ENCODE measurements at regions not wholly inside any gene's neighbourhood (a gene's known extent, or its start where the extent isn't known, plus 50 kb on each side); places are given as distances from the start of the nearest gene placed in this dataset.

DNA sequence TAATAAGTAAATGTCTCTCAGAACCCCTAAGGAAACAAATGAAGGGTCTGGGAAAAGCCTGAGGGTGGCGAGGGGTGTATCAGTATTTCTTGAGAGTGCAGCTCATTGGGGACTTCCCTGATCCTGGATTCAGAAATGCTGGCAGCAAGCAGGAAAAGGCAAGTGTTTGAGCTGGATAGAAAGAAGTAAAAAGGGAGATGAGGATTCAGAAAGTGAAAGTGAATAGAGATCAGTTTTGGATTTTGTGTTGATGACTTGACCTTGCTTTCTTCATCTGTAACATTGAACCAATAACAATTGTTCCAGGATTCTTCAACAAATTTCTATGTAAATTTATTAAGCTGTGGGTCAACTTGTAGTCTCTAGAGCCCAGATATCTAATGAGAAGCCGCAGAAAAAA lies 66.9 kb upstream of the CTSC start:
- DNase-seq, result no peak

DNA sequence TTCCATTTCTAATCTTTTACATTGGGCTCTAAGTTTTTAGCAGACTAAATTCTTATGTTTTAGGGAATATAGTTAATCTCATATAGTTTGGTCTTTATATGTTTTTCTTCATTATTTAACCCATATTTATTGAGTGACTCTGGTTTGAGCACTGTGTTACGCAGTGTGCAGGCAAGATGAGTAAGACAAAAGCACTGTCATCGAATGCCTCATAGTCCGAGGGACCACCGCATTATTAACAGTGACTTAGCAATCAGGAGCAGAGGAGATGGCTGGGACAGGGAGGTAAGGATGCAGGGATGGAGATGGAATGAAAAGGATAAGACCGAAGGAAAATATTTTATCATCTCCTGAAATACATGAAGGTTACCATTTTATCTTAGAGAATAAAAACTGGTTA lies 65.2 kb upstream of the CTSC start:
- DNase-seq, result no peak

DNA sequence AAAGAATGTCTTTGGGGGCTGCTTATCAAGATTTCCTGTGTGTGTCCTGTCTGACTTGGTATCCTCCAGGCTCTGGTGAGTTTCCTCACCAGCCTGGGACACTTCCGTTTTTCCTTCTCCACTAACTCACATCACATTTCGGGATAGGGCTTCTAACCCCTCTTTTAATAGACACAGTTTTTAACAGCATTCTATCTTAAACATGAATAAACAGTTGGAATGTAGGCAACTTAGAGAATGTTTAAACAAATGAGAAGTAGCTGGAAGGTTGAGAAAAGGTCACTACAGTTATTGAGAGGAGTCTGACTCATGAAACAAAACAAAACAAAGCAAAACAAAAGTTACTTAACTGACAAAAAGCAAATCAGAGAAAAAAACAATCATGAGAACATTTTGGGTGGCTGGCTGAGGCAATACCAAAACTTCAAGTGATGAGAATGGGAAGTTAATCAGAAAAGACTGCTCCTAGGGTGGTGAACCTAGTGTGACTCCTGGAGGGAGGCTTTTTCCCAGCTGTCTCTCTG lies 64.7 kb upstream of the CTSC start:
- no peak for DNase-seq

DNA sequence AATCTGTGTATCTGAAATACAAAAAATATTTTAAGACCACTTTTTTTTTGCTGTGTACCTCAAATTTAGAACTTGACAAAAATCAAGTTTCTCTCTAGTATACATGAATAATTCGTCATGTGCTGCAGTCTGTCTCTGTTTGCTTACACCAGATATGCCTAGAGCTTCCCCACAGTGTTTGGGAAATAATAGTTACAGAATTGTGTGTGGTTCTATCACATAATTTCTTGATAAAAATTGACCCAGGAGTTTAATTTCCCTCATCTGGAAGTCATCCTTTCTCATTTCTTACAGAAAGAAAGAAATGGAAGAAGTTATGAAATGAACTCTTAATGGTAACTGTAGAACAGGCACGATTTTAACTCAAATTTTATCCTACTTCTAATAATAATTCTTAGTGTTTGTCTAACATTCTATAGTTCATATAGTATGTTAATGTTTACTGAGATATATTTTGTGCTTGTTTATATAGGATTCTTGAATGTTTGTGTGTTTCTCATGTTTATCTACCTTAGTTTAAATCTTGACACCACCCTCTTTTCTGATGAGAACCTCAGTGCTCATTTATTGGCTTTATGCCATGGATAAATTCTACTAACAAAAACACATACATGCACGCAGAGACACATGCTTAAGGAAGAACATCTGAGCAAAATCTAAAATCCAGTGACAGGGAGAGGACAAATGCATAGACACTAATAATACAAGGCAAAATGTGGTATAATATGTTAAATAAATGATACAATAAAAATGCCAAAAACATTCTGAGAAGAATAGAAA lies 61.4 kb upstream of the CTSC start:
- DNase-seq, result no peak

DNA sequence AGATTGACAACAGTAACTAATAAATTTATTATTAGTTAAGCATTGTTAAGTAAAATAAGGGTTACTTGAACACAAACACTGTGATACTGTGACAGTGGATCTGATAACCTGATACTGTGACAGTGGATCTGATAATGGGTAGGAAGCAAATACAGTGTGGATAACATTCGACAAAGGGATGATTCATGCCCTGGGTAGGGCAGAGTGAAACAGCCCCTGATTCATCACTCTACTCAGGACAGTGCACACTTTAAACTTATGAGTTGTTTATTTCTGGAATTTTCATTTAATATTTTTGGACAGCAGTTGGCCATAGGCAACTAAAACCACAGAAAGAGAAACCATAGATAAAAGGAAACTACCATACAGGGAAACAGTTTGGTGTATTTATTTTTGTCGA lies 60.8 kb upstream of the CTSC start:
- no peak for DNase-seq

DNA sequence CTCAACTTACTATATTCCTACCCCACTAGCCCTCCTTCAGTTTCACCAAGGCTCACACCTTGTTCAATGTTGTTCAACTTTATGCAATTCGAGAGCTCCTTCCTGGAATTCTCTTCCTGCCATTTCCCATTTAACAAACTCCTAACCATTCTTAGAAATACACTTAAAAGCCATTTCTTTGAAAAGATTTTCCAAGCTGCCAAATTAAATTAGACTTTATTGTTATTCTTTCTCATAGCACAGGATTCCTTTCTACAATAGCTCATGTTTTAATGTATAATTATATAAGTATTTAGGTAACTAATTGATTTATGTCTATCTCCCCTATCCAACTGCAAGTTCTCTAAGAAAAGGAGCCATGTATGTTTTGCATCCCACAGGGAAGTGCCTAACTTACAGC lies 52.7 kb upstream of the CTSC start:
- DNase-seq, result no peak

DNA sequence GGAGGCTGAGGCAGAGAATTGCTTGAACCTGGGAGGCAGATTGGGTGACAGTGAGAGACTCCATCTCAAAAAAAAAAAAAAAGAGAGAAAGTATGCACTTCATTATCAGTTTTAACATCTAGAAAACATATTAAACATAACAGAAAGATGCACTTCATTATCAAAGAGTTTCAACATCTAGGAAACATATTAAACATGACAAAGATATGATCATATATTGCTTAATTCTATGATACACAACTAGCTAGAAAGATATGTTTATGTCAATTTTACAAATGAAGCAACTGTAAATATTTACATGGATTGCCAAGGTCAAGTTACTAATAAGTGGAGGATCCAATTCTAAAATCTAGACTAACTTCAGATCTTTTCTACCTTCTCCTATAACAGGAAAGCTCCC lies 50.4 kb upstream of the CTSC start:
- DNase-seq, result no peak

Measured in CD4-positive, alpha-beta T cell treated with Interleukin-12 subunit alpha and Interleukin-12 subunit beta, for 1 hour (primary cell).